Fibroblast of skin of left biceps (primary cell): ENCODE measurements at regions not wholly inside any gene's neighbourhood (a gene's known extent, or its start where the extent isn't known, plus 50 kb on each side); places are given as distances from the start of the nearest gene placed in this dataset.
"Not testable (repeated sequence)": the region's sequence is repeated elsewhere in the genome, so short reads cannot be mapped to it uniquely, and the experiment has no call there.

Source experiments
- DNase-seq, 2 experiments: peaks; one replicate each; pipeline ENCODE4 v3.0.0-alpha.2; 2013; ENCODE audit warnings: low read depth in 2 of 2

- DNase-seq: not testable (repeated sequence)
Measured at GRCh38 chr1:146641534-146641933, 296.6 kb upstream of the NBPF12 start.

GRCh38 chr1:146640671-146641070, 297.5 kb upstream of the NBPF12 start:
- DNase-seq: not testable (repeated sequence)

GRCh38 chr1:146630302-146630701, 307.8 kb upstream of the NBPF12 start:
- not testable (repeated sequence) for DNase-seq

GRCh38 chr1:146618582-146618981, 319.5 kb upstream of the NBPF12 start:
- not testable (repeated sequence) for DNase-seq

- not testable (repeated sequence) for DNase-seq
Measured at GRCh38 chr1:146604681-146605080, 333.4 kb upstream of the NBPF12 start.

GRCh38 chr1:146600720-146601307, 337.3 kb upstream of the NBPF12 start:
- not testable (repeated sequence) for DNase-seq

GRCh38 chr1:146599906-146600305, 338.2 kb upstream of the NBPF12 start:
- DNase-seq: not testable (repeated sequence)

- DNase-seq: not testable (repeated sequence)
Measured at GRCh38 chr1:146581229-146581628, 352.4 kb upstream of the NOTCH2NLA start.

GRCh38 chr1:146567541-146567940, 338.7 kb upstream of the NOTCH2NLA start:
- DNase-seq: not testable (repeated sequence)

GRCh38 chr1:146558032-146558431, 329.2 kb upstream of the NOTCH2NLA start:
- DNase-seq: not testable (repeated sequence)

GRCh38 chr1:146556405-146556804, 327.6 kb upstream of the NOTCH2NLA start:
- not testable (repeated sequence) for DNase-seq

- DNase-seq: not testable (repeated sequence)
Measured at GRCh38 chr1:146552414-146552813, 323.6 kb upstream of the NOTCH2NLA start.

- not testable (repeated sequence) for DNase-seq
Measured at GRCh38 chr1:146548684-146549083, 319.9 kb upstream of the NOTCH2NLA start.

- not testable (repeated sequence) for DNase-seq
Measured at GRCh38 chr1:146546189-146546588, 317.4 kb upstream of the NOTCH2NLA start.

GRCh38 chr1:146537775-146538373, 309.1 kb upstream of the NOTCH2NLA start:
- DNase-seq: not testable (repeated sequence)

GRCh38 chr1:146536028-146536427, 307.2 kb upstream of the NOTCH2NLA start:
- DNase-seq: not testable (repeated sequence)

GRCh38 chr1:146535575-146535974, 306.8 kb upstream of the NOTCH2NLA start:
- not testable (repeated sequence) for DNase-seq

GRCh38 chr1:146530958-146531357, 302.1 kb upstream of the NOTCH2NLA start:
- DNase-seq: not testable (repeated sequence)

- not testable (repeated sequence) for DNase-seq
Measured at GRCh38 chr1:146522812-146523211, 294.0 kb upstream of the NOTCH2NLA start.

GRCh38 chr1:146522345-146522744, 293.5 kb upstream of the NOTCH2NLA start:
- not testable (repeated sequence) for DNase-seq

GRCh38 chr1:146521804-146522203, 293.0 kb upstream of the NOTCH2NLA start:
- DNase-seq: not testable (repeated sequence)

- DNase-seq: not testable (repeated sequence)
Measured at GRCh38 chr1:146513754-146514153, 284.9 kb upstream of the NOTCH2NLA start.

- DNase-seq: not testable (repeated sequence)
Measured at GRCh38 chr1:146511047-146511777, 282.4 kb upstream of the NOTCH2NLA start.
